Hepatocyte (in vitro differentiated cells): ENCODE measurements at regions not wholly inside any gene's neighbourhood (a gene's known extent, or its start where the extent isn't known, plus 50 kb on each side); places are given as distances from the start of the nearest gene placed in this dataset.

ENCODE experiments used
- DNase-seq: peaks from one replicate; pipeline ENCODE4 v3.0.0-alpha.2; 2016; ENCODE audit warnings: low spot score
- H2AFZ ChIP-seq: fragments of 200-600 bp; sonication (generic); 2 replicates; pipeline ENCODE4 v1.6.0; 2016; ENCODE audit warnings: antibody characterized with exemption, mild to moderate bottlenecking
- H3K27ac ChIP-seq: fragments of 200-600 bp; sonication (generic); 2 replicates; pipeline ENCODE4 v1.5.1; 2016; ENCODE audit warnings: mild to moderate bottlenecking
- H3K27me3 ChIP-seq: fragments of 200-600 bp; sonication (generic); 2 replicates; pipeline ENCODE4 v1.6.1; 2016
- H3K36me3 ChIP-seq: fragments of 200-600 bp; sonication (generic); replicated peaks from 2 replicates; pipeline ENCODE4 v1.5.1; 2016; ENCODE audit warnings: low read depth; ENCODE audit not compliant: insufficient read depth
- H3K4me1 ChIP-seq: fragments of 200-600 bp; sonication (generic); 2 replicates; pipeline ENCODE4 v1.5.1; 2016; ENCODE audit warnings: mild to moderate bottlenecking, moderate library complexity; ENCODE audit not compliant: insufficient read depth
- H3K4me2 ChIP-seq: fragments of 200-600 bp; sonication (generic); 2 replicates; pipeline ENCODE4 v1.6.0; 2016
- H3K4me3 ChIP-seq: fragments of 200-600 bp; sonication (generic); 2 replicates; pipeline ENCODE4 v1.5.1; 2016; ENCODE audit warnings: mild to moderate bottlenecking
- H3K79me2 ChIP-seq: fragments of 200-600 bp; sonication (generic); 2 replicates; pipeline ENCODE4 v1.6.0; 2017; ENCODE audit warnings: mild to moderate bottlenecking
- H3K9me2 ChIP-seq: fragments of 200-600 bp; sonication (generic); replicated peaks from 2 replicates; pipeline ENCODE4 v1.6.0; 2017; ENCODE audit warnings: mild to moderate bottlenecking; ENCODE audit not compliant: insufficient read depth
- H3K9me3 ChIP-seq: fragments of 200-600 bp; sonication (generic); 2 replicates; pipeline ENCODE4 v1.5.1; 2016; ENCODE audit warnings: low read depth, mild to moderate bottlenecking
- H4K20me1 ChIP-seq: fragments of 200-600 bp; sonication (generic); 2 replicates; pipeline ENCODE4 v1.6.0; 2016; ENCODE audit warnings: mild to moderate bottlenecking; ENCODE audit not compliant: insufficient read depth, poor library complexity, severe bottlenecking
- EZH2 ChIP-seq: fragments of 200-600 bp; sonication (generic); IDR thresholded peaks from 2 replicates; pipeline ENCODE4 v1.6.1; 2016; ENCODE audit warnings: antibody characterized with exemption, mild to moderate bottlenecking, borderline replicate concordance
- EZH2phosphoT487 ChIP-seq: fragments of 200-600 bp; sonication (generic); IDR thresholded peaks from one replicate; pipeline ENCODE4 v1.6.1; 2018; ENCODE audit warnings: antibody characterized with exemption, mild to moderate bottlenecking, low read depth, moderate library complexity; ENCODE audit not compliant: unreplicated experiment, severe bottlenecking
- WGBS: methylation state at CpG from one replicate; pipeline ENCODE4 v1.1.6; 2016; ENCODE audit warnings: low lambda C conversion rate; ENCODE audit errors: missing lambda C conversion rate; 5-methylcytosine and 5-hydroxymethylcytosine counted together
- TF ChIP-seq, protein P1 (sequence below): fragments of 200-600 bp; sonication (generic); IDR thresholded peaks from 2 replicates; pipeline ENCODE4 v1.5.1; 2016; ENCODE audit warnings: antibody characterized with exemption, mild to moderate bottlenecking; ENCODE audit not compliant: poor library complexity

DNA sequence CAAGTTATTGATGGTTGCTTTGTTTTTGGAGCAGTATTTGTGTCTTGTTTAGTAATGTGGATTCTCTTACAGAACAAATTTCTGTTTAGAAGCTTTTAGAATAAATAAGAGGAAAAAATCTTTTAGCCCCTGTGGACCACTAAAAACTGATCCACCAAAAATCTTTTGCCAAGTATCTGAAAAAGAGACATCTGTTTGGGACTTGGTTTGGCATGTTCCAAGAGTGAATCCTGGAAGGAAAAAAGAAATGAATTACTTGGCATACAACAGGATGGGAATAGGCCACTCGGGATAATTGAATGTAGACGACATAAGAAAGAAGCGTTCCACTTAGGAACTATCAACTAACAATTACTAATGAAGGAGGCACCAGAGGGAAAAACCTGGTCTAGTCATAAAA is 1350.1 kb upstream of the C9orf72 start:
- no peaks in the 10 kb centered on the region for H4K20me1 ChIP-seq
- TF ChIP-seq, protein P1, sequence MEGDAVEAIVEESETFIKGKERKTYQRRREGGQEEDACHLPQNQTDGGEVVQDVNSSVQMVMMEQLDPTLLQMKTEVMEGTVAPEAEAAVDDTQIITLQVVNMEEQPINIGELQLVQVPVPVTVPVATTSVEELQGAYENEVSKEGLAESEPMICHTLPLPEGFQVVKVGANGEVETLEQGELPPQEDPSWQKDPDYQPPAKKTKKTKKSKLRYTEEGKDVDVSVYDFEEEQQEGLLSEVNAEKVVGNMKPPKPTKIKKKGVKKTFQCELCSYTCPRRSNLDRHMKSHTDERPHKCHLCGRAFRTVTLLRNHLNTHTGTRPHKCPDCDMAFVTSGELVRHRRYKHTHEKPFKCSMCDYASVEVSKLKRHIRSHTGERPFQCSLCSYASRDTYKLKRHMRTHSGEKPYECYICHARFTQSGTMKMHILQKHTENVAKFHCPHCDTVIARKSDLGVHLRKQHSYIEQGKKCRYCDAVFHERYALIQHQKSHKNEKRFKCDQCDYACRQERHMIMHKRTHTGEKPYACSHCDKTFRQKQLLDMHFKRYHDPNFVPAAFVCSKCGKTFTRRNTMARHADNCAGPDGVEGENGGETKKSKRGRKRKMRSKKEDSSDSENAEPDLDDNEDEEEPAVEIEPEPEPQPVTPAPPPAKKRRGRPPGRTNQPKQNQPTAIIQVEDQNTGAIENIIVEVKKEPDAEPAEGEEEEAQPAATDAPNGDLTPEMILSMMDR: no peak
- DNase-seq: no peak
- H2AFZ ChIP-seq: no peak overlapping the region
- no peaks in the 10 kb centered on the region for H3K36me3 ChIP-seq
- H3K27ac ChIP-seq: no peak overlapping the region
- H3K79me2 ChIP-seq: no peaks in the 10 kb centered on the region
- H3K4me3 ChIP-seq: no peak overlapping the region
- H3K9me2 ChIP-seq: no peaks in the 10 kb centered on the region
- 54% methylated on average over 3 of the region's 3 CpGs for WGBS
- no peaks in the 10 kb centered on the region for H3K27me3 ChIP-seq
- no peaks in the 10 kb centered on the region for H3K9me3 ChIP-seq
- H3K4me2 ChIP-seq: no peak overlapping the region
- no peaks in the 10 kb centered on the region for H3K4me1 ChIP-seq

DNA sequence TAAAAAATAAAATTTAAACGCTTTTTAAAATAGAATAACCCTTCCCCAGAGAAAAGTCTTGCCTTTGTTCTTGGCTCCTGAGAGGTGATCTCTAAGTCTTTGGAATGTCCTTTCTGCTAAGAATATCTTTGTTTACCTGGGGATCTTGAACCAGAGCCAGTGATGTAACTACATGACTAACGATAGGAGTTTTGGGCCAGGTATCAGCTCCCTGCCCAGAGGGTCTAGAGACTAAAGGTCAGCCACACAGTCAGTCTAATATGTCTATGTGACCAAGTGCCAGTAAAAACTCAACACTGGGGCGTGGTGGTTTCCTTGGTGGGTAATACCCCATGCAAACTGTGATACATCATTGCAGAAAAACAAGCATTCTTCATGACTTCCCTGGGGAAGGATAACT is 1351.9 kb upstream of the C9orf72 start:
- Histone ChIP-seq H3K9me2 (no peaks in the 10 kb centered on the region), H3K4me2 (no peak overlapping the region), H4K20me1 (no peaks in the 10 kb centered on the region), H3K4me1 (no peaks in the 10 kb centered on the region), H3K36me3 (no peaks in the 10 kb centered on the region), H3K79me2 (no peaks in the 10 kb centered on the region), H3K9me3 (no peaks in the 10 kb centered on the region), H2AFZ (no peak overlapping the region), H3K27ac (no peak overlapping the region), H3K27me3 (no peaks in the 10 kb centered on the region), H3K4me3 (no peak overlapping the region)
- no peak for DNase-seq
- TF ChIP-seq EZH2: no peak
- TF ChIP-seq EZH2phosphoT487: no peak
- TF ChIP-seq, protein P1: no peak
- 63% methylated on average over 3 of the region's 3 CpGs for WGBS

DNA sequence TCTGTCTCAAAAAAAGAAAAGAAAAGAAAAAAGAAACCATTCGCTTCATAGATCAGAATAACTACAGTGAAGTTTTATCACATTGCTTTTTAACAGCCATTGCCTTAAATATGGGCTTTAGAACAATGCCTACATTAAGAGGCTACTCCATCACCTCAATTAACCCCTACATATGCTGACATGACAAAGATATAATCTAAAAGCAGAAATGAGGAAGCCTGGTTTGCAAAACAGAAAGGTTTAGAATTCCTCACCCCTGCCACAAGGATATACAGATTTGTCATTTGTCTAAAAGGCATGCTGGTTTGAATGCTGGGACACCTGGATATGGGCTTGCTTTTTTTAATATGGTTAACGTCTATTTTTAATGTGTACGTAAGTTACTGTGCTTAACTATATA is 1353.0 kb upstream of the C9orf72 start:
- DNase-seq: no peak
- Histone ChIP-seq H2AFZ (no peak overlapping the region), H3K4me1 (no peaks in the 10 kb centered on the region), H3K9me2 (no peaks in the 10 kb centered on the region), H3K9me3 (no peaks in the 10 kb centered on the region), H3K4me2 (no peak overlapping the region), H3K79me2 (no peaks in the 10 kb centered on the region), H3K27ac (no peak overlapping the region), H3K36me3 (no peaks in the 10 kb centered on the region), H3K4me3 (no peak overlapping the region), H4K20me1 (no peaks in the 10 kb centered on the region), H3K27me3 (no peaks in the 10 kb centered on the region)
- 94% methylated on average over 3 of the region's 3 CpGs for WGBS
- TF ChIP-seq EZH2 (no peak), EZH2phosphoT487 (no peak)
- TF ChIP-seq, protein P1: no peak

DNA sequence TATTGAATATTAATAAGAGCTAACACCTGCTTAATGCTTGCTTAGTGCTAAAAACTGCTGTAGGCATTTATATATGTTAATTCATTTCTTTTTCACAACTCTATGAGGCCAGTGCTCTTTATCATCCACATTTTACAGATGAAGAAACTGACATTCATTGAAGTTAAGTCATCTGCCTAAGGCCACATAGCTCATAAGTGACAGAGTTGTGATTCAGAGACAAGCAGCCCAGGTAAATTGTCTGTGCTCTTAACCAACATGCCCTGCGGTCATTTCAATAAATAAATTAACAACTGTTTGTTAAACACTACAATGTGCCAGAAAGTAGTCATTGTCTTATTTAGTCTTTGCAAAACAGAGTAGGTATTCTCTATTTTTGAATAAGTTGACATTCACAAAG is 1354.4 kb upstream of the C9orf72 start:
- 76% methylated on average over 1 of the region's 1 CpG for WGBS
- Histone ChIP-seq H3K27ac (no peak overlapping the region), H3K27me3 (no peaks in the 10 kb centered on the region)

More for the DNA sequence above, 1354.4 kb upstream of the C9orf72 start:
- Histone ChIP-seq H3K9me2 (no peaks in the 10 kb centered on the region), H4K20me1 (no peaks in the 10 kb centered on the region), H3K4me3 (no peak overlapping the region), H2AFZ (no peak overlapping the region), H3K4me1 (no peaks in the 10 kb centered on the region), H3K79me2 (no peaks in the 10 kb centered on the region), H3K36me3 (no peaks in the 10 kb centered on the region), H3K4me2 (no peak overlapping the region), H3K9me3 (no peaks in the 10 kb centered on the region)
- TF ChIP-seq, protein P1: no peak
- TF ChIP-seq EZH2phosphoT487 (no peak), EZH2 (no peak)
- no peak for DNase-seq
